Vagina (tissue), 2 donors: ENCODE measurements at regions not wholly inside any gene's neighbourhood (a gene's known extent, or its start where the extent isn't known, plus 50 kb on each side); places are given as distances from the start of the nearest gene placed in this dataset.

Experiments
- POLR2A ChIP-seq, 2 donors: fragments of 450-650 bp; IDR thresholded peaks; one replicate each; pipeline ENCODE4 v1.6.1; 2017; ENCODE audit warnings: antibody characterized with exemption in 2 of 2, mild to moderate bottlenecking in 2 of 2, moderate library complexity in 2 of 2
- TF ChIP-seq, protein P1 (sequence below), 3 experiments: fragments of 450-650 bp in 2 of 3; fragments of 200-600 bp in 1 of 3; sonication (generic) in 1 of 3; IDR thresholded peaks; one replicate each; pipeline ENCODE4 v1.5.1; 2017 to 2019; ENCODE audit warnings: antibody characterized with exemption in 3 of 3, mild to moderate bottlenecking in 2 of 3, moderate library complexity in 2 of 3

DNA sequence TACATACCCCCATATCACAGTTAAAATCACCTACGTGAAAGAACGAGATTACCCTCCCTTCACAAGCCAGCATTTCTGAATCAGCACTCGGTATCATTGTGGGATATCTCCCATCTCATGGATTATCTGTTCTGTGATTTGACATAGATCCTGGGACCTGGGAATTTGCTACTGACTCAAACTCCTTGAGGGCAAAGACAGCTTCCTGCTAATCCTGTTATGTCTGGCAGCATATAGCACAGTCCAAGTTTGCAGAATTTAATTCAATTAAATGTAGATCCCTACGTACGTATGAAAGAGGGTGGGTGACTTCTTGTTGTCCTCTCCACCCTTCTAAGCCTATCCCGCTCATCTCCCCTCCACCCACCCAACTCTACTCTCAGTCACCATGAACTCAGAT lies 476.5 kb downstream of the KLF5 start:
- TF ChIP-seq, protein P1, sequence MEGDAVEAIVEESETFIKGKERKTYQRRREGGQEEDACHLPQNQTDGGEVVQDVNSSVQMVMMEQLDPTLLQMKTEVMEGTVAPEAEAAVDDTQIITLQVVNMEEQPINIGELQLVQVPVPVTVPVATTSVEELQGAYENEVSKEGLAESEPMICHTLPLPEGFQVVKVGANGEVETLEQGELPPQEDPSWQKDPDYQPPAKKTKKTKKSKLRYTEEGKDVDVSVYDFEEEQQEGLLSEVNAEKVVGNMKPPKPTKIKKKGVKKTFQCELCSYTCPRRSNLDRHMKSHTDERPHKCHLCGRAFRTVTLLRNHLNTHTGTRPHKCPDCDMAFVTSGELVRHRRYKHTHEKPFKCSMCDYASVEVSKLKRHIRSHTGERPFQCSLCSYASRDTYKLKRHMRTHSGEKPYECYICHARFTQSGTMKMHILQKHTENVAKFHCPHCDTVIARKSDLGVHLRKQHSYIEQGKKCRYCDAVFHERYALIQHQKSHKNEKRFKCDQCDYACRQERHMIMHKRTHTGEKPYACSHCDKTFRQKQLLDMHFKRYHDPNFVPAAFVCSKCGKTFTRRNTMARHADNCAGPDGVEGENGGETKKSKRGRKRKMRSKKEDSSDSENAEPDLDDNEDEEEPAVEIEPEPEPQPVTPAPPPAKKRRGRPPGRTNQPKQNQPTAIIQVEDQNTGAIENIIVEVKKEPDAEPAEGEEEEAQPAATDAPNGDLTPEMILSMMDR (IDR thresholded peaks at IDR 0.05) = no peak
- no peak for TF ChIP-seq POLR2A (IDR thresholded peaks at IDR 0.05)
